NCI-H748 (cell line): ENCODE measurements at regions not wholly inside any gene's neighbourhood (a gene's known extent, or its start where the extent isn't known, plus 50 kb on each side); places are given as distances from the start of the nearest gene placed in this dataset.
"Not testable (repeated sequence)": the region's sequence is repeated elsewhere in the genome, so short reads cannot be mapped to it uniquely, and the experiment has no call there.

Experiments used
- DNase-seq: peaks from one replicate; lab custom pipeline; 2025; ENCODE audit not compliant: unreplicated experiment; lab: John Stamatoyannopoulos, UW

- not testable (repeated sequence) for DNase-seq
These were observed 440.0 kb downstream of the PRELID2 start for GRCh38 chr5:145395151-145395550.

DNA sequence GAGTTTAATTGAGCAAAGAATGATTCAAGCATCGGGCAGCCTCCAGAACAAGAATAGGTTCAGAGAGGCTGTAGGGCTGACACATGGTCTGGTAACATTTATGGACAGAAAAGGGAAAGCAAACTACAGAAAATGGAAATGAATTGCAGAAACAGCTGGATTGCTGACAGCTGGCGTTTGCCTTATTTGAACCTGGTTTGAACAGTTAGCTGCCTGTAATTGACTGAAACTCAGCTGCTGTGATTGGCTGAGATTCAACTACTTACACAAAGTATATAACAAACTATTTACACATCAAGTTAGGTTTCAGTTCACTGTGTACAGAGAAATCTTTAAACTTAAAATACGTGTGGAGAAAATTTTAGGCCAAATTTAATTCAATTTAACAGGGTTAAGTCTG lies 441.7 kb downstream of the PRELID2 start:
- no peak for DNase-seq

- no peak for DNase-seq
These were observed 446.1 kb downstream of the PRELID2 start for GRCh38 chr5:145389047-145389446.

DNA sequence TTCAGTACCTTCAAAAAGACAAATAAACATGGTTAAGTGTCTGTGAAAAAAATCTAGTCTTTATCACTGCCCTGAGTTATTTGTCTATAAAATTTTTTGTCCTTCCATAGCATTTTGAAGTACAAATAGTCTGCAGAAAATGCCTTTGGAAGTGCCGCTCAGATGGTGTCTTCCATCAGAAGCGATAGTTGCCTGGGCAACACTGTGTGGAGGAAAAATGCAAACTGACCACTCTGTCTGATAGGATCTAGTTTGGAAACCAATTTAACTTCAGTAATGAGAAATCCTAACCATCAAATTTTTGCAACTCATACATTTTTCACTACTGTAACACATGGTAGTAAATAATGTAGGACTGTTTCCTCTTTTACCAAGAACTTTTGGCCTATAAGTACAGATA lies 449.9 kb downstream of the PRELID2 start:
- DNase-seq = no peak

- no peak for DNase-seq
These were observed 456.9 kb downstream of the PRELID2 start for GRCh38 chr5:145378226-145378625.

DNA sequence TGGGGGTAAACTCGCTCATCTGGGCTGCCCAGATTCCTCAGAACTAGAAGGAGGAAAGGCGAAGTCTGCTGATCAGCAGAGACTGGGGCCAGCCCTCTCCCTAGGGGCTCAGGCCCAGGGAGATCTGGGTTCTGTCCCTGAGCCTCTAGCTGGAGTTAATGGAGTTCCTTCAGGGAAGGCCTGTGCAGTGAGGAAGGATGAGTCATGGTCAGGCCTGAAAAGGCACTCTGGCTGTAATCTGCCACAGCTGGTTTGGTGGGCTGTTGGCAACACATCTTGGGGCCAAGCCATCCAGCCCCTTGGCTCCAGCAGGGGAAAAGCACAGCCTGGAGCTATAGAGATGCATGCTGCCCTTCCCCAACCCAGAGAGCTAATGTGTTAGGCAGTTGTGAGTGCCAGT lies 459.6 kb downstream of the PRELID2 start:
- no peak for DNase-seq

DNA sequence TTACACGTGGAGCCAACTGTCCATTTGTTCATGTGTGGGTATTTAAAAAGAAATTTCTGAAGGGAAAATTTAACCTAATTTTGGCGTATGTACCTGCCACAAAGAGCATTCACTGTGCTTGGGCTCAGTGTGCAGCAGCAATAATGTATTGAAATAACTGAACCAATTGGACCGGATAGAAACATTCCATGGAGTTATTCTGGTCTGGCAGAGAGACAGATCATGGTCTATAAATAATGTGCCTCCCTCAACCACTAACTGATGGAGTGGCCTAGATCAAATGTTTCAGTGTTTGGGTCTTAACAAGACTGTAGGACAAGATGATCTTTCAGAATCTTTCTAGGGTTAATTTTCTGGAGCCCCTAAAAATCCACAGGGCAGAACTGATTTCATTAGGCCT lies 469.7 kb downstream of the PRELID2 start:
- no peak for DNase-seq

DNA sequence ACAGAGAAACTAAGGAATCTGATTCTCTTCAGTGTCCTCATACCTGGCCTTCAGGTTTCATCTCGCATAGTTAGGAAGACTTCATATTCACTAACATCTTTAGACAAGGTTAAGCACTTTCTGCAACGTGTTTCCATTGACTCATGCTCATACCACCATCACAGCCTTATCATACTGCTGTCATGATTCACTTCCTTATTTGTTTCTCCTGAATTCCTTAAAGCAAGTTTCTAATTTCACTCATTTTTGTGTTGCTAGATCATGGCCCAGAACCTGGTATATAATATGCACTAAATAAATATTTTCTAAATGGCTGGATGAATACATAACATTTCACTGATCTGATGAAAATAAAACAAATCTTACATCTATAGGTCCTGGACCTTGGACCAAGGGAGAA lies 472.9 kb downstream of the PRELID2 start:
- no peak for DNase-seq

DNA sequence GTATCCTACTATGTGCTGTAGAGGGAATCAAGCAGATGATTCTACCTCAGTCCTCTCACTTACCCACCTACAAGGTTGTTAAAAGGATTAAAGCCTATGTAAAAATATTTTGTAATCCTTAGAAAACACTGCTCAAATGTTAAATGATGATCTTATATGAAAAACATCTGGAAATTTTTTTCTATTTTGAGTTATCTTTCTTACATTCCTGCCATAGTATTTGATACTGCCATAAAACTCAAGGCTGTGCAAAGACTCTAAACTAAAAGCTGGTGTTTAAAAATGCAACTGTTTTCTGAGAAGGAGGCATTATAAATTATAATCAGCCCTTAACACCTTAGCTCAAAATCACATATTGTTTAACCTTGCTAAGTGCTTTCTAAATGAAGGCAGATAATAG lies 474.2 kb downstream of the PRELID2 start:
- DNase-seq = no peak

DNA sequence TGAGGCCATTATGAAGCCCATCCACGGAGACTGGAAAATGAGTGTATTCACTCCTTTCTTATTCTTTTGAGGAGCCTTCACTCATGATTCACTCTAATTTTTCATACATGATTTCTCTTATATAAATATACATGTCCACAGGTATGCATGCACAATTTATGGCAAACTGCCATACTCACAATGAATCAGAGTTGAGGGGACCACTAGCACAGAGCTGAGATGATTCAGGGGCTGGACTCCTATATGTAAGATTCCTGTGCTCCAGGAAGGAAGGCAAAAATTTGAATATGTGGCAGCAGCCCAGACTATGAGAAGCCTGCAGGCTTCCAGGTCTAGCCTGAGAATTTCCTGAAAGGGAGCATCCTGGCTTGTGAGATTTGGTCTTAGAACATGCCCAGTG lies 484.6 kb downstream of the PRELID2 start:
- DNase-seq = no peak

DNA sequence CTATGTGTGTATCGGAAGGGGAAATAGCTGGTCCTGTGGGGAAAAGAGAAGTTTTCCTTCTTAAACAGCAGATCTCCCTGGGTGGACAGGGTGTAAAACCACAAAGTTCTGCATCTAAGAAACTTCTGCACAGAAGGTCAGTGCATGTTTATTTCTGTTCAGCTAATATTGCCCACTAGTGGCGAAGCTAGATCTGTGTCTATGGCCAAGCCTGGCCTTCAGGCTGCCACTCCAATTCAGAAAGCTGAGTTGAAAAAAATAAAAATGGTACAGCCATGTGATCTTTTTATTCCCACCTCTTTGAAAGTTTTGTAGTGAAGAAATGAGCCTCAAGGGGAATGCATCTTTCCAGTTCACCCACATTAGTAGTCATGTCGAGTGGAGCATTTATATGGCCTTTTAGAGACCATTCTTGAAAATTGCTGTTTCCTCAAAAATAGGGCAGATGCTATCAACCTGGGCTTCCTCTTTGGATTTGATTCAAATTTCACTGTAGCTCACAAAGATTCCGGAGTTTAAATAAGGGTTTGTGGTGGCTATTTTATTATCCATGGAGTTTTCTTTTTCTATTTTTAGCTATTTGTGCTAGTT lies 488.0 kb downstream of the PRELID2 start:
- peak; percentile 33 for DNase-seq

GRCh38 chr5:145345511-145346287 lies 489.4 kb downstream of the PRELID2 start:
- DNase-seq = no peak

DNA sequence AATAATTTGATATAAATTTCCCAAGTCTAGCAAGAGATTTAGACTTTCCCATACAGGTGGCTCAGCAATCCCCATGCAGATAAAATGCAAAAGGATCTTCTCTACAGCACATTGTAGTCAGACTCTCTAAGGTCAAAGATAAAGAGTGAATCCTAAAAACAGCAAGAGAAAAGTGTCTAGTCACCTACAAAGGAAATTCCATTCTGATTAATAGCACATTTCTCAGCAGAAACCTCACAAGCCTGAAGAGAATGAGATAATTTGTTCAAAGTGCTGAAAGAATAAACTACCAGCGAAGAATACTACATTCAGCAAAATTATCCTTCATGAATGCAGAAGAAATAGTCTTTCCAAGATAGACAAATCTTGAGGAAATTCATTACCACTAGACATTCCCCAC lies 493.3 kb downstream of the PRELID2 start:
- no peak for DNase-seq

GRCh38 chr5:145340099-145340498 lies 495.0 kb downstream of the PRELID2 start:
- DNase-seq = no peak

DNA sequence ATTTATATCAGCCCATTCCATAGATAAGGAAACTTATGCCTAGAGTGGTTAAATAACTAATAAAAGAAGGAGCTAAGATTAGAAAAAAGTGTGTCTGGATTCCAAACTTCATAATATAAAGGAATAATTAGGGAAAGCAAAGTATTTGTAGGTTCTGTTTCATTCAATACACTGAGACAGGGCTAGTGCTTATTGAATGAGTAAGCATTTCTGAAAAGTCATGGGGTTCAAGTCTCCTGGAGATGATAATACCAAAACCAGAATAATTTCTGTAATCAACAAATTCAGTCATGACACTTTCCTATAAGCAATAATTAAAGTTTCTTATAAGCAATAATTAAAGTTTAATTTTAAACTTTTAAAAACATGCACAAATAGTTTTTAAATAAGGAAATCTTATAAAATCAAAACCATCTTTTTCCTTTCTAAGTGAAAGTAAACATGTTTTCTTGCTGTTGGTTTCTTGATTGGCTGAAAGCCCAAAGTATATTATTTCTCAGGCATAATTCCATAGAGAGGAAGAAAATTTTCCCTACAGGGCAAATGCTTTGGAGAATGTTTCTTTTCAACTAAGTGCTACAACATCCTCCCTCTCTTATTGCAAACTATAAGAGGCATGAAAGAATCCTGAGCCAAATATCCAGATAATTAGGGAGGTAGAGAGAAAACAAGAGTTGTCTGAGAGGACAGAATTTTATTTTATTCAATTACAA lies 510.2 kb downstream of the PRELID2 start:
- no peak for DNase-seq

GRCh38 chr5:145324101-145324500 lies 511.0 kb downstream of the PRELID2 start:
- no peak for DNase-seq

DNA sequence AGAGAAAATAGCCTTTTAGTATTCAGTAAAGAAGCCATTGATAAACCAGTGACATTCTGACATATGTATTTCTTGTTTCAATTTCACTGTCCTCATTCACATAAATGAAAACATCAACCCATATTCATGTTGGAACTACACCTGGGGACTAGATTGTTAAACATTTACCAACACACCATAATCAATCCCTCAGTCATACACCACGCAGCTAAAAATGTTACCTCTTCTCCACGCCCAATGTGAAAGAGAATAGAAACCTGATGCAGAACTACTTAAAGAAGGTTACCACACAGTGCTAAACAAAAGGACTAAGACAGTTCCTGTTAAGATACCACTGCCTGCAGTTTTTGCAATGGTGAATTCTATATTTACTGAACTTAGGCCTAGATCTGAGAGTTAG lies 518.9 kb downstream of the PRELID2 start:
- no peak for DNase-seq

GRCh38 chr5:145307866-145308382 lies 527.2 kb downstream of the PRELID2 start:
- no peak for DNase-seq

DNA sequence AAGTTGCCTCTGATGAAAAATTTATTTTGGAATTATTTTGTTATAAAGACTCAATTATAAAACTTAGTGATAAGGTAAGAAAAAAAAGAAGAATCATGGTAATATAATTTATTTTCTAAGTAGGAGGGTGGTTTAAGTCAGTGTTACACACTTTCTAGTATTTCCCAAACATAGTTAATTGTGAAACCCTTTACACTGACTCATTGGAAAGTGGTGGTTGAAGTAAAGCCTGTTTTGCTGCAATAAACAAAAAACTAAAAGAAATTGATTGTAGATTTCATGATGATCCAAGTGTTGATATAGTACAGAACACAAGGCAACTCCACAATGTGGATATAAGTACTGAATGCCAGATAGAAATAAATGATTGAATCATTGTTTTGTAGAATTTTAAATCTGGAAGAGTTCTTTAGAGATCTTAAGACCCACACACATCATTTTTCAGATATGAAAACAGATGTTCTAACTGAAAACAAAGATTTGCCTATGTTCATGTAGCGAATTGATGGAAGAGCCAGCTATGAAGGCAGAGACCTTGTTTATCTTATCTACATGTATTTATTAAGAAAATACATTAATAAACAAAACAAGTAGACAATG lies 539.8 kb downstream of the PRELID2 start:
- DNase-seq = no peak

DNA sequence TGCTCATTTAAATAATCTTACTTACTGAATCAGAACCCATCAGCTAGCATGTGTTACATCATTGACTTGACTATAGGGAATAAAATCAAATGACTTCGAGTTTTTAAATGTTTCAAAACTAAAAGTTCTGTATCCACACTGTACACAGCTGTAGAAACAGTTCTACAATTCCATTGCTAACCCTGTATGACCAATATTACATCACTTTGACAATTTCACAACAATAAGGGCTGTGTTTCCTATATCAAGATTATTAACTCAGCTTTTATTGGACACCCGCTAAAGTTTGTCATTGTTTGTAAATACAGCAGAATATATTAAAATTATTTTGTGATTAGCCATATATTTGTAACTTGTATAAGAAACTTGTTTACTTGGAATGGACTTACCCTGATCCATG lies 540.8 kb downstream of the PRELID2 start:
- no peak for DNase-seq

GRCh38 chr5:145293716-145294115 lies 541.4 kb downstream of the PRELID2 start:
- DNase-seq = no peak

GRCh38 chr5:145292278-145292677 lies 542.9 kb downstream of the PRELID2 start:
- DNase-seq = peak; percentile 24
